GDM1 (cell line): ENCODE measurements at regions not wholly inside any gene's neighbourhood (a gene's known extent, or its start where the extent isn't known, plus 50 kb on each side); places are given as distances from the start of the nearest gene placed in this dataset.
"Not testable (repeated sequence)": the region's sequence is repeated elsewhere in the genome, so short reads cannot be mapped to it uniquely, and the experiment has no call there.

ENCODE experiments used
- DNase-seq: peaks from one replicate; lab custom pipeline; 2025; lab: John Stamatoyannopoulos, UW

GRCh38 chr6:73943930-73944652, 248.1 kb downstream of the CD109 start:
- no peak for DNase-seq

- no peak for DNase-seq
These were observed 247.4 kb downstream of the CD109 start for GRCh38 chr6:73943411-73943810.

GRCh38 chr6:73942592-73943186, 246.7 kb downstream of the CD109 start:
- DNase-seq: no peak

GRCh38 chr6:73941892-73942291, 245.9 kb downstream of the CD109 start:
- no peak for DNase-seq

- DNase-seq: no peak
These were observed 241.8 kb downstream of the CD109 start for GRCh38 chr6:73937805-73938204.

GRCh38 chr6:73932866-73933265, 236.9 kb downstream of the CD109 start:
- no peak for DNase-seq

GRCh38 chr6:73929405-73929804, 233.4 kb downstream of the CD109 start:
- no peak for DNase-seq

GRCh38 chr6:73927421-73927820, 231.4 kb downstream of the CD109 start:
- DNase-seq: no peak

GRCh38 chr6:73925703-73926102, 229.7 kb downstream of the CD109 start:
- DNase-seq: not testable (repeated sequence)

GRCh38 chr6:73923905-73924485, 228.0 kb downstream of the CD109 start:
- DNase-seq: no peak

GRCh38 chr6:73903155-73903554, 207.2 kb downstream of the CD109 start:
- no peak for DNase-seq

GRCh38 chr6:73901986-73902385, 206.0 kb downstream of the CD109 start:
- DNase-seq: no peak

- DNase-seq: no peak
These were observed 205.3 kb downstream of the CD109 start for GRCh38 chr6:73901311-73901710.

- DNase-seq: no peak
These were observed 202.6 kb downstream of the CD109 start for GRCh38 chr6:73898599-73898998.

- DNase-seq: no peak
These were observed 197.7 kb downstream of the CD109 start for GRCh38 chr6:73893696-73894095.

GRCh38 chr6:73888050-73888449, 192.0 kb downstream of the CD109 start:
- DNase-seq: no peak

- no peak for DNase-seq
These were observed 189.4 kb downstream of the CD109 start for GRCh38 chr6:73885393-73885792.

GRCh38 chr6:73884540-73884939, 188.5 kb downstream of the CD109 start:
- no peak for DNase-seq

GRCh38 chr6:73879501-73880293, 183.7 kb downstream of the CD109 start:
- no peak for DNase-seq

GRCh38 chr6:73878403-73878802, 182.4 kb downstream of the CD109 start:
- no peak for DNase-seq
